ENCODE measurements at regions not wholly inside any gene's neighbourhood (a gene's known extent, or its start where the extent isn't known, plus 50 kb on each side); places are given as distances from the start of the nearest gene placed in this dataset.
"Not testable (repeated sequence)": the region's sequence is repeated elsewhere in the genome, so short reads cannot be mapped to it uniquely, and the experiment has no call there.

DNA sequence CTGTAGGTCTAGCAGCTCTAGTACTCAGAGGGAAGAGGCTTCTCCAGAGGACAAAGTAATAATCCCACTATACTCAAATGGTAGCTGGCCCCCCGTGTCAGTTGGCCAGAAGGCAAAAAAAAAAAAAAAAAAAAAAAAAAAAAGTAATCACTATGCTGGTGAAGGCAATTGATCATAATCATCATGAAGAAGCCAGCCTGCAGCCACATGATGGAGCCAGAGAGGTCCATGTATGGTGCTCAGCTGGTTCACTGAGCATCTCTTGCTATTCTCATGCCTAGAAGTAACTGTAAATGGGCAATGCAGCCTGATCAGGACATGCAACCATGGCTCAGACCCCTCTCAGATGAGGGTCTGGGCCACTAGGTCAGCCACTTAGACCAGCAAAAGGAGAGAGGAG is 378.8 kb downstream of the MED13L start:
- no peak for DNase-seq

- DNase-seq, result no peak
These were observed 379.8 kb downstream of the MED13L start for GRCh38 chr12:115897729-115898128.

DNA sequence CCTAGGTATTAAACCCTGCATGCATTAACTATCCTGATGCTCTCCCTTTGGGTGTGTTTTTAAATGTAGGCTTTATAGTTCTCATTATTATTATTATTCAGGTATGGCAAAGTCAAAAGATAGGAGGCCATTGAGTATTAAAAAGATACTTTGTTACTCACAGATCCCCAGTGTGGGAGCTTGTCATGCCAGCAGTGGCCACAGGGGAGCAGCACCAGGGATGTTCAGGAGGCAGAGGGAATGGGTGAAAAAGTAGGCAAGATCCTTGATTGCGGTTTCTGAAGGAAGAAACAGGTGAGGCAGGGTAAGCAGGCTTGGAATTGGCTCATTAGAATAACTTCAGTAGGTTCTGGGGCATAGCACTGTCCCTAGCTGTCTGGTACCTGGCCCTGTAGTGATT is 382.2 kb downstream of the MED13L start:
- DNase-seq, result no peak

- DNase-seq, result no peak
These were observed 385.8 kb downstream of the MED13L start for GRCh38 chr12:115891556-115892164.

DNA sequence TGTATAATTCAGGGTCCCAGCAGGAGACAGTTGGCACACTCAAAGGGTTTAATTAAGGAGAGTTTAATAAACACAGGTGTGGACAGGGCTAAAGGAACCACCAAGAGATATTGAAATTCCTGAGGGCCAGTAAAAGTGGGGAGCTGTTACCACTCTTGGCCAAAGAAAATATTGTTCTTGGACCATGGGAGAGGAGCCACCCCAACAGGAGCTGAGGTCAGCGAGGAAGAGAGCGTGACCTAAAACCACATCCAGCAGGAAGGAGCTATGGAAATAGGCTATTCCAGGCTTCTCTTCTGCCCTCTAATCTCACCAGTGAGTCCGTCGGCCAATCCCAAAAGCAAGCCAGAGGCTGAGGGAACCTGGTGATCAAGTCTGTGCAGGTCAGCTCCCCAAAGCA is 390.8 kb downstream of the MED13L start:
- DNase-seq, result no peak

- DNase-seq, result no peak
These were observed 392.3 kb downstream of the MED13L start for GRCh38 chr12:115885040-115885690.

GRCh38 chr12:115882936-115883335 is 394.6 kb downstream of the MED13L start:
- DNase-seq, result no peak

GRCh38 chr12:115880238-115880637 is 397.3 kb downstream of the MED13L start:
- DNase-seq, result no peak

DNA sequence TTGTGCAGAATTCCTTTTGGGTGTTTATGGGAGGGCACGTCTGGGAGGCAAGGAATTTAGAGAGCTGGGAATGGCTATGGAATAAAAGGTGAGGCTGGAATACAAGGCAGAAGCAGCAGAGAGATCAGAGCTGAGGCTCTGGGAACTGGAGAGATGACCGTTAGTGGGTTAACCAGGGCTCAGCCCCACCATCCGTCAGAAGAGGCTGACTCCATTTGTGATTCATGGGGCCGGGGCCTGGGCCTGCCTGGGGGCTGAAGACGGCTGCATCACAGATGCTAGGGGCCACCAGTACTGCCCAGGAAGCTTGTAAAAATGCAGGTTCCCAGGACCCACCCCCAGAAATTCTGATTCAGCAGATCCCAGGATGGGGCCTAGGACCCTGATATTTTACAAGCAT is 398.1 kb downstream of the MED13L start:
- no peak for DNase-seq

- DNase-seq, result no peak
These were observed 403.9 kb downstream of the MED13L start for GRCh38 chr12:115873451-115874082.

- no peak for DNase-seq
These were observed 404.6 kb downstream of the MED13L start for GRCh38 chr12:115872919-115873357.

- no peak for DNase-seq
These were observed 405.3 kb downstream of the MED13L start for GRCh38 chr12:115872212-115872611.

GRCh38 chr12:115871714-115872113 is 405.8 kb downstream of the MED13L start:
- no peak for DNase-seq

DNA sequence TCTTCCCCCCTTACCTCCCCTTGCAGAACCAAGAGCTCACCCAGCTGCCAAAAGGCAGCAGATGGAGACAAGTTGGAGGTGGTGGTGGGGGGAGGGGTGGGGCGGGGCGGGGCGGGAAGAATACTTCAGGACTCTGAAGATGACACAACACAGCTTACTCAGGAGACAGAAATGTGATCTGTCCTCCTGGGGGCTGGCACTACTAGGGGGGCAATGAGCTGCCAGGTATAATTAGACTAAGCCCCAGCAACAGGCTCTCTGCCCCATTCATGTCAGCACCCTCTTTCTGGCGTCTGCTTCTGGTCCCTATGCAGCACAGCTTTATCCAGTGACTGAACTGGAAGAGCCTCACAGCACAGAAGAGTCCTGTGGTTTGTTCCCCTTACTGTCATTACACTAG is 407.0 kb downstream of the MED13L start:
- DNase-seq, result no peak

GRCh38 chr12:115870021-115870420 is 407.5 kb downstream of the MED13L start:
- no peak for DNase-seq

- no peak for DNase-seq
These were observed 407.9 kb downstream of the MED13L start for GRCh38 chr12:115869604-115870003.

DNA sequence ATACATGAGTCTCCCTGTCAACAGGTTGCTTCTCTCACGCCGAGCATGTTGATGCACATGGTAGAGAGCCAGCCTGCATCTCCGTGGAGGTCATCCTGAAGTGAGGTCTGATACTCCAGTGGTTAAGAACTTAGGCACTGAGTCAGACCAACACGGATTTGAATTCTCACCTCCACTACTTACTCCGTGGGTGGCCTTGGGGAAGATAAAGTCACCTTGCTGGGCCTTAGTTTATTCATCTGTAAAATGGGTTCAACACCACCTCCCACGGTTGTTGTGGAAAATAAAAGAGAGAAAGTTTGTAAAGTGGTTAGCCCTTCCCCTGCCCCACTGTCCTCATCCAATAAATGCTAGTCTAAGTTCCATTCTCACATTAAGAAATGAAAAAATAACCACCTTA is 408.9 kb downstream of the MED13L start:
- DNase-seq, result no peak

GRCh38 chr12:115867854-115868253 is 409.6 kb downstream of the MED13L start:
- no peak for DNase-seq

DNA sequence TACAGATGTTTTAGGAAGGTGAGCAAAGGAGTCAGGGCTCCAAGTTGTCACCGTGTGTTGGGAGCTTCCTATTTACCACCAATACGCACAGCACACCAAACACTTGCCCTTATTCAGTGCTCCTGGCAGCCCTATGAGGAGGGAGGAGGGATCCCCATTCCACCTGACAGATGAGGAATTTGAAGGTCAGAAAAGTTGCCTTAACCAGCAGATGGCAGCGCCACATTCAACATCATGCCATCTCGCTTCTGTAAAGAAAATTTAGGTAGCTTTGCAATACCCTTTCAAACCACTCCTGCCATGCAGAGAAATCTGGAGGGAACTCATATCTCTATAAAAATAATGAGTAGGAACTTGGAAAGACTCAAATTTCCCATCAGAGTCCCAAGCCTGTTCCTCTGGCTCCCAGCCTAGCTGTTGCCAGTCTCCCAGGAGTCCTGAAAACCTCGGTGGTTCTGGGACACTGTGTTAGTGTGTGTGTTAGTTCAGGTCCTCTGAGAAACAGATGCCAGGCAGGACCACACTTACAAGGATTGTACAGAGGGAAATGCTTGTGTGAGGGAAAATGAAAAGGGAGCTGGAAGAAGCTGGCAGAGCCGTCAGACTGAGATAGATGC is 410.5 kb downstream of the MED13L start:
- no peak for DNase-seq

GRCh38 chr12:115866281-115866680 is 411.2 kb downstream of the MED13L start:
- not testable (repeated sequence) for DNase-seq

- no peak for DNase-seq
These were observed 413.1 kb downstream of the MED13L start for GRCh38 chr12:115864396-115864795.

DNA sequence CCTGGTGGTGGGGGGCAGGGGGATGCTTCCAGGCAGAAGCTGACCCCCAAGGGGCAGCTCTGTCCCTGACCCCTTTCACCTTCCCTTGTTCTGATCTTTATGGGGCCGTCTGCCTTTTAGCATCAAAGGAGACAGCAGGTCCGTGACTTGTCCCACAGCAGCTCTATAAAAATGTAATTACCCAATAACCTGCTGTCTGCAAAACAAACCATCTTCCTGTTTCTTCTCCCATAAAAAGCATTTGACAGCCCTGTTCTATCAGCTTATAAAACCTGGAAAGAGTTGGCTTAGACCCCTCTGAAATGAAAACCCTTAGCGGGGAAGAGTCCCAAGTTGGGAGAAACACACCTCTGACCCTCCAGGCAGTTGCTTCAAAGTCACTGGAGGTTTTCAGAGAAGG is 416.9 kb downstream of the MED13L start:
- no peak for DNase-seq

DNA sequence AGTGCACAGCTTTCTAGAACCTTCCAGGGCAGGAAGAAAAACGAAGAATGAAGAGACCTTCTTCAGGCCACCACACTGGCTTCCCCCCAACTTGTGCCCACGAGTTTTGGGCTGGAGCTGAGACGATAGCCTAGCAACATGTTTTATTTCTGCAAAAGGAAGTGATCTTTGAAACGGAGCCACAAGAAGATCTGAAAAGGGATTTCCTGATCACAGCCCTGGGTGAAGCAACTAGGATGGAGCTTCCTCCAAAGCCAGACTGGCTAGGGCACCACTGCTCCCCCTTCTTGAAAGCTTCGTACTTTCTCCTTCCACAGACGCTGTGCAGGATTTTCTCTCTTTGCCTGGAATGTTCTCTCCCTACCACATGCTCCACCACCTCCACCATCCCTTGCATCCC is 418.3 kb downstream of the MED13L start:
- no peak for DNase-seq

DNA sequence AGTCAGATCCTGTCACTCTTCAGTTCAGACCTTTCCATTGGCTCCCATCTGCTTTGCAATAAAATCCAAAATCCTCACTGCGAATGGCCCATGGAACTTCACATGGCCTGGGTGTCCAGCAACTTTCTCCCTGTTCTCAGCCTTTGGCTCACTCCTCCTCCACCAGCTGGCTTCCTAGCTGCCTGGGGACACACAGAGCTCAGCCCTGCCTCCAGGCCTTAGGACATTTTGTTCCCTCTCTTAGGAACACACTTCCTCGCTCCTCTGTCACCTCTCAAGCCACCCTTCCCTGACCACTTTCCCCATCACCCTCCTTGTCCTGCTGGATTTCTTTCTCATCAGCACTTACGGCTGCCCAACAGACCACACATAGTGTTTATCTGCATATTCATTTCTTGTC is 419.6 kb downstream of the MED13L start:
- no peak for DNase-seq

Data from CD4-positive, alpha-beta T cell treated with Interferon gamma for 1 hour (primary cell).